HG03159 (cell line): ENCODE measurements at regions not wholly inside any gene's neighbourhood (a gene's known extent, or its start where the extent isn't known, plus 50 kb on each side); places are given as distances from the start of the nearest gene placed in this dataset.
"Not testable (repeated sequence)": the region's sequence is repeated elsewhere in the genome, so short reads cannot be mapped to it uniquely, and the experiment has no call there.

Source experiments
- ATAC-seq: cut with Tn5 transposase; IDR thresholded peaks from one replicate; pipeline ENCODE4 v1.9.1; 2021; ENCODE audit warnings: mild to moderate bottlenecking, moderate library complexity; ENCODE audit not compliant: unreplicated experiment

- not testable (repeated sequence) for ATAC-seq
Measured at GRCh38 chr14:106234525-106235254, 708.3 kb downstream of the TMEM121 start.

GRCh38 chr14:106235356-106236159 is 709.2 kb downstream of the TMEM121 start:
- ATAC-seq, result no peak

GRCh38 chr14:106248321-106249192 is 722.2 kb downstream of the TMEM121 start:
- ATAC-seq, result no peak

GRCh38 chr14:106253995-106254394 is 727.6 kb downstream of the TMEM121 start:
- not testable (repeated sequence) for ATAC-seq

DNA sequence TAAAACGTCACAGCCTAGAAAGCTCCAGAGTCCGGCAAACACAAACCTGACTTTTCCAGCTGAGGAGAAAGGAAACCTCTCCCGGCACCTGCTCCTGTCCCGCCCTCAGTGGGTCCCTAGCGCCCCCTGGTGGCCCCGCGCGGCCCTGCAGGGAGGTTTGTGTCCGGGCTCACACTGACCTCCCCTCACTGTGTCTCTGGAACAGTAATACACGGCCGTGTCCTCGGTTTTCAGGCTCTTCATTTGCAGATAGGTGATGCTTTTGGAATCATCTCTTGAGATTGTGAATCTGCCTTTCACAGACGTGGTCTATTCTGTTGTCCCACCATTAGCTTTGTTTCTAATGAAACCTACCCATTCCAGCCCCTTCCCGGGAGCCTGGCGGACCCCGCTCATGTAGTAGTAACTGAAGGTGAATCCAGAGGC is 731.2 kb downstream of the TMEM121 start:
- ATAC-seq, result not testable (repeated sequence)

- no peak for ATAC-seq
Measured at GRCh38 chr14:106268013-106268727, 741.8 kb downstream of the TMEM121 start.

- no peak for ATAC-seq
Measured at GRCh38 chr14:106269029-106269428, 742.6 kb downstream of the TMEM121 start.

- no peak for ATAC-seq
Measured at GRCh38 chr14:106269451-106270204, 743.2 kb downstream of the TMEM121 start.

DNA sequence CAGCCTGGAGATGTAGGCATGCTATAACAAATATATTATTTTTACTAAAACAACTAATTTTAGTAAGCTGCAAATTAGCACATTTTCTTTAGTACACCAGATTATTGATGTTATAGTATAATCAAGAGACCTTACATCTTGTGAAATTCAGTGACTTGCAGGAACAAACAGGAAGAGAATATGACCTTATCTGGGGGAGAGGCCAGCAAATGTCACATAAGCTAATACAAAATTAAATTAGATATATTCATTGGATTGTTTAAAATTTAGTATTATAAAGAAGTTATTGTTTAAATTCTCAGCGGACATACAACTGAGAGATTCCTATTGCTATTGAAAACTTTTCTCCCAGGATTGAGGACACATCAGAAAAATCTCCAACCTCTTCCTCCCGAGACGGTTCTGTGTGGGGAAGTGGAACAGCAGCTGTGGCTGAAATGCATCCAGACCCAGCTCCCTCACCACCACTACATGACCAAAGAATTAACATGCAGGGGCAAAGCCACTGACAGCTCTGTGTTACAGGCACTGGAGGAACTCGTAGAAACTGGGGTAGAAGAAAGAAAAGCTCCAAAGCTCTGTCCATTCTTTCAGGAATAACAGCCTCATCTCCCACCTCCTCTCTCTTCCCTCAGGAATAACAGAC is 744.2 kb downstream of the TMEM121 start:
- ATAC-seq, result not testable (repeated sequence)

DNA sequence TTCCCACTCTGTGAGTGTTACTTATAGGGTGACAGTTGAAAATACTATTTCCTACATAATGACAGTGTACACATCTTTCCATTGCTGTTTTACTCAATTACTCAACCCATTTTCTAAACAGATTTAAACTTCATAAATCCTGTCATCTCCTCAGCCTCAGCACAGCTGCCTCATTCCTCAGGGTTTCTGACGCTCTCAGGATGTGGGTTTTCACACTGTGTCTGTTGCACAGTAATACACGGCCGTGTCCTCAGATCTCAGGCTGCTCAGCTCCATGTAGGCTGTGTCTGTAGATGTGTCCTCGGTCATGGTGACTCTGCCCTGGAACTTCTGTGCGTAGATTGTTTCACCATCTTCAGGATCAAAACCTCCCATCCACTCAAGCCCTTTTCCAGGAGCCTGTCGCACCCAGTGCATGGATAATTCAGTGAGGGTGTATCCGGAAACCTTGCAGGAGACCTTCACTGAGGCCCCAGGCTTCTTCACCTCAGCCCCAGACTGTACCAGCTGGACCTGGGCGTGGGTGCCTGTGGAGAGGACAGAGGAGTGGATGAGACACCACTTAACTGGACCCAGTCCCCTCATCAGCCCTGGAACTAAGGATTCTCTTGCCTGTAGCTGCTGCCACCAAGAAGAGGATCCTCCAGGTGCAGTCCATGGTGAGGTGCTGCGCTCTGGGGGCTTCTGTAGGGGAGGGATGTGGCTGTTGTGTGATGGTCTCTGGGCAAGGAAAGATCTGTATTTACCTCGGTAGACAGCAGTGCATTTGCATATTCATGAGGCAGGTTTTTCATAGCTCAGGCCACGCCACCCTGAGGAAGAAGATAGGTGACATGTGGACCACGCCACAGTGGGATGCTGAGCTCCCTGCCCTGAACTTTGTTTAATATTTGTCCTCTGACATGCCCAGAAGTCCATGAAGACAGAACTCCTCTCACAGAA is 750.2 kb downstream of the TMEM121 start:
- ATAC-seq, result no peak

- ATAC-seq, result no peak
Measured at GRCh38 chr14:106277503-106277902, 751.1 kb downstream of the TMEM121 start.

GRCh38 chr14:106280876-106281275 is 754.5 kb downstream of the TMEM121 start:
- ATAC-seq, result no peak

- no peak for ATAC-seq
Measured at GRCh38 chr14:106286697-106287290, 760.4 kb downstream of the TMEM121 start.

GRCh38 chr14:106287506-106287905 is 761.1 kb downstream of the TMEM121 start:
- no peak for ATAC-seq

DNA sequence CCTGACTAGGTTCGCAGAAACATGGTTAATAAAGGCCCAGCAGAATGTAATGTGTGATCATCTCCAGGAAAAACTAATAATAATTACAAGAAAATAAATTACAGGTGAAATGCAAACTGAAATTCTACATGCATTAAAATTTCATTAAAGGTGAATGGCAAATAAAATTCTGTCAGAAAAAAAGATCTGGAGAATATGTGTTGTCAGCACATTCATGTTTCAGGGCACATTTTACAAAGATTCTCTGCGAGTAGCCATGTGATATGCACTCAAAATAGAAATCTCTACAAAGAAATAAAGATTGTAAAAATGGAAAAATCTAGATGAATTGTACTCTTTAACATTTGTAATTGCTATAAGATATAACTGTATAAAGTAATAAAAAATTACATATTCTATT is 765.2 kb downstream of the TMEM121 start:
- no peak for ATAC-seq

GRCh38 chr14:106294324-106294723 is 767.9 kb downstream of the TMEM121 start:
- no peak for ATAC-seq

DNA sequence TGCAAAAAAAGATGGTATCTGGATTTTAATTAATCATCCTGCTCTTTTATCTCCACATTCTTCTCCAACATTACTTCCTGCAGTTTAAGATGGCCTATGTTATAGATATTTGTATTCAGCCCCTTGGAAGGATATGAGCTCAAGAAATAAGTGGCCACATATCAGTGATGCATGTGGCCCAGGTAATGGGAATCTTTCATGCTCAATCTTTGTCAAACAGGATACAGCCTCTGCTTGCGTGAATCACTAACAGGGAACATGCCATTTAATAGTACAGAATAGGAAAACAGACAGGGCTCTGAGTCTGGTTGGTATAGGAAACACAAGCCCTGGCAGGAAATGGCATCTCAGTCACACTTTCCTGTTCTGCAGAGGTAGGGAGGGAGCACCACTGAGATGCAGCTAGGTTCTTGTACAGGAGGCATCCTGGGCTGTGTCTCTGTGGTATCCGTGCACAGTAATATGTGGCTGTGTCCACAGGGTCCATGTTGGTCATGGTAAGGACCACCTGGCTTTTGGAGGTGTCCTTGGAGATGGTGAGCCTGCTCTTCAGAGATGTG is 774.6 kb downstream of the TMEM121 start:
- ATAC-seq, result not testable (repeated sequence)
